Effector memory CD4-positive, alpha-beta T cell (primary cell): ENCODE measurements at regions not wholly inside any gene's neighbourhood (a gene's known extent, or its start where the extent isn't known, plus 50 kb on each side); places are given as distances from the start of the nearest gene placed in this dataset.

Source experiments
- DNase-seq, 3 donors: peaks; one replicate each; pipeline ENCODE4 v3.0.0-alpha.2; 2020
- H3K27ac ChIP-seq: 2 replicates; pipeline ENCODE4 v1.7.0; 2013; ENCODE audit warnings: mild to moderate bottlenecking, low read length, moderate library complexity; ENCODE audit not compliant: insufficient read depth, poor library complexity, severe bottlenecking
- H3K27me3 ChIP-seq: replicated peaks from 2 replicates; pipeline ENCODE4 v1.7.0; 2013; ENCODE audit warnings: mild to moderate bottlenecking, low read length; ENCODE audit not compliant: insufficient read depth, control insufficient read depth, poor library complexity, severe bottlenecking
- H3K36me3 ChIP-seq: 2 replicates; pipeline ENCODE4 v1.7.0; 2013; ENCODE audit warnings: mild to moderate bottlenecking, low read length, moderate library complexity; ENCODE audit not compliant: control insufficient read depth, insufficient read depth
- H3K4me1 ChIP-seq: 2 replicates; pipeline ENCODE4 v1.7.0; 2013; ENCODE audit warnings: low read length, mild to moderate bottlenecking; ENCODE audit not compliant: control insufficient read depth, insufficient read depth, poor library complexity, severe bottlenecking
- H3K4me3 ChIP-seq: 2 replicates; pipeline ENCODE4 v1.7.0; 2013; ENCODE audit warnings: low read length, low read depth, mild to moderate bottlenecking; ENCODE audit not compliant: insufficient read depth, poor library complexity, severe bottlenecking
- H3K9me3 ChIP-seq: 2 replicates; pipeline ENCODE4 v1.7.0; 2013; ENCODE audit warnings: mild to moderate bottlenecking, low read length, moderate library complexity; ENCODE audit not compliant: control insufficient read depth

- H3K4me1 ChIP-seq: no peaks in the 10 kb centered on the region
- H3K27me3 ChIP-seq: no peaks in the 10 kb centered on the region
- no peak overlapping the region for H3K4me3 ChIP-seq
- DNase-seq: no peak
- H3K9me3 ChIP-seq: no peaks in the 10 kb centered on the region
- H3K27ac ChIP-seq: no peak overlapping the region
- H3K36me3 ChIP-seq: no peaks in the 10 kb centered on the region
These were observed 441.4 kb downstream of the SLC4A3 start for GRCh38 chr2:220068846-220069245.

GRCh38 chr2:220070349-220070748 lies 442.9 kb downstream of the SLC4A3 start:
- Histone ChIP-seq H3K4me1 (no peaks in the 10 kb centered on the region), H3K4me3 (no peak overlapping the region), H3K36me3 (no peaks in the 10 kb centered on the region), H3K9me3 (no peaks in the 10 kb centered on the region), H3K27ac (no peak overlapping the region), H3K27me3 (no peaks in the 10 kb centered on the region)
- no peak for DNase-seq

GRCh38 chr2:220071696-220072095 lies 444.3 kb downstream of the SLC4A3 start:
- DNase-seq: no peak
- Histone ChIP-seq H3K4me1 (no peaks in the 10 kb centered on the region), H3K27ac (no peak overlapping the region), H3K4me3 (no peak overlapping the region), H3K9me3 (no peaks in the 10 kb centered on the region), H3K36me3 (no peaks in the 10 kb centered on the region), H3K27me3 (no peaks in the 10 kb centered on the region)

GRCh38 chr2:220072669-220073220 lies 445.3 kb downstream of the SLC4A3 start:
- Histone ChIP-seq H3K36me3 (no peaks in the 10 kb centered on the region), H3K4me1 (no peaks in the 10 kb centered on the region), H3K9me3 (no peaks in the 10 kb centered on the region), H3K4me3 (no peak overlapping the region), H3K27ac (no peak overlapping the region), H3K27me3 (no peaks in the 10 kb centered on the region)
- DNase-seq: no peak

GRCh38 chr2:220075835-220076234 lies 448.4 kb downstream of the SLC4A3 start:
- Histone ChIP-seq H3K4me3 (no peak overlapping the region), H3K27ac (no peak overlapping the region), H3K36me3 (no peaks in the 10 kb centered on the region), H3K27me3 (no peaks in the 10 kb centered on the region), H3K4me1 (no peaks in the 10 kb centered on the region), H3K9me3 (no peaks in the 10 kb centered on the region)
- no peak for DNase-seq

GRCh38 chr2:220076734-220077133 lies 449.3 kb downstream of the SLC4A3 start:
- H3K27me3 ChIP-seq: no peaks in the 10 kb centered on the region
- no peak for DNase-seq
- no peaks in the 10 kb centered on the region for H3K36me3 ChIP-seq
- H3K4me3 ChIP-seq: no peak overlapping the region
- H3K9me3 ChIP-seq: no peaks in the 10 kb centered on the region
- no peak overlapping the region for H3K27ac ChIP-seq
- no peaks in the 10 kb centered on the region for H3K4me1 ChIP-seq

- H3K4me1 ChIP-seq: no peaks in the 10 kb centered on the region
These were observed 450.1 kb downstream of the SLC4A3 start for GRCh38 chr2:220077488-220077887.

GRCh38 chr2:220078439-220078838 lies 451.0 kb downstream of the SLC4A3 start:
- no peak for DNase-seq
- H3K4me3 ChIP-seq: no peak overlapping the region

More at GRCh38 chr2:220077488-220077887, 450.1 kb downstream of the SLC4A3 start:
- no peak for DNase-seq
- Histone ChIP-seq H3K36me3 (no peaks in the 10 kb centered on the region), H3K27ac (no peak overlapping the region), H3K4me3 (no peak overlapping the region), H3K27me3 (no peaks in the 10 kb centered on the region), H3K9me3 (no peaks in the 10 kb centered on the region)

GRCh38 chr2:220079595-220079994 lies 452.2 kb downstream of the SLC4A3 start:
- no peak overlapping the region for H3K27ac ChIP-seq
- H3K4me1 ChIP-seq: no peaks in the 10 kb centered on the region
- H3K9me3 ChIP-seq: no peaks in the 10 kb centered on the region
- DNase-seq: no peak
- H3K36me3 ChIP-seq: no peaks in the 10 kb centered on the region
- H3K27me3 ChIP-seq: no peaks in the 10 kb centered on the region
- no peak overlapping the region for H3K4me3 ChIP-seq

More at GRCh38 chr2:220078439-220078838, 451.0 kb downstream of the SLC4A3 start:
- H3K27ac ChIP-seq: no peak overlapping the region
- no peaks in the 10 kb centered on the region for H3K36me3 ChIP-seq
- no peaks in the 10 kb centered on the region for H3K4me1 ChIP-seq
- no peaks in the 10 kb centered on the region for H3K9me3 ChIP-seq
- H3K27me3 ChIP-seq: no peaks in the 10 kb centered on the region

- no peak overlapping the region for H3K4me3 ChIP-seq
- no peaks in the 10 kb centered on the region for H3K4me1 ChIP-seq
- no peak overlapping the region for H3K27ac ChIP-seq
- no peaks in the 10 kb centered on the region for H3K9me3 ChIP-seq
- DNase-seq: no peak
- no peaks in the 10 kb centered on the region for H3K27me3 ChIP-seq
- no peaks in the 10 kb centered on the region for H3K36me3 ChIP-seq
These were observed 453.7 kb downstream of the SLC4A3 start for GRCh38 chr2:220081171-220081570.
